ENCODE measurements at regions not wholly inside any gene's neighbourhood (a gene's known extent, or its start where the extent isn't known, plus 50 kb on each side); places are given as distances from the start of the nearest gene placed in this dataset.

- no peak for TF ChIP-seq CTCF (IDR thresholded peaks at IDR 0.05; ENCODE audit: low read depth, low read length)
- no peak for TF ChIP-seq EZH2phosphoT487 (IDR thresholded peaks at IDR 0.05; ENCODE audit: low read depth)
Observed at GRCh38 chrX:115392031-115392430, 102.5 kb downstream of the LUZP4 start.
